ENCODE measurements at regions not wholly inside any gene's neighbourhood (a gene's known extent, or its start where the extent isn't known, plus 50 kb on each side); places are given as distances from the start of the nearest gene placed in this dataset.
"Not testable (repeated sequence)": the region's sequence is repeated elsewhere in the genome, so short reads cannot be mapped to it uniquely, and the experiment has no call there.

DNA sequence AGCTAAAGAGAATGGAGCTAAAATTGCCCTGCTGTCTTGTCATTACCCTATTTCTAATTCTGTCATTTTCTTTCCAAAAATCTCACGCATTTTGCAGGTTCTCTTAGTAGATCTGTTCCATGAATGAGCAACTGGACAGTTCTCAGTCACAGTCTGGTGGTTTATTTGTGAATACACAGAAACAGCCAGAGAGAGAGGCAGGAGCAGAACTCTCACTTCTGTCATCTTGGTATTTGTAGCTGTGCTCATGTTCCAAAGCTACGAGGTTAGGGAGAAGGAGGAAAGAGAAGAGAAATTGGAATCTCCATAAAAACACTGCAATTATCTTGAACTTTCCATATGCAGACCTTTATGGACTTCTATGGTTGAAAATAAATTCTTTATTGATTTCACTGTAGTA is 118.0 kb upstream of the OR13F1 start:
- CTCF ChIA-PET: interaction anchor here (0.9 to 3.1 kb wide), 14 partner anchors 8 to 990 kb away, joined by 3 to 15 read pairs (median 5); no protein-coding TSS in a partner anchor
- TF ChIP-seq, protein P1, sequence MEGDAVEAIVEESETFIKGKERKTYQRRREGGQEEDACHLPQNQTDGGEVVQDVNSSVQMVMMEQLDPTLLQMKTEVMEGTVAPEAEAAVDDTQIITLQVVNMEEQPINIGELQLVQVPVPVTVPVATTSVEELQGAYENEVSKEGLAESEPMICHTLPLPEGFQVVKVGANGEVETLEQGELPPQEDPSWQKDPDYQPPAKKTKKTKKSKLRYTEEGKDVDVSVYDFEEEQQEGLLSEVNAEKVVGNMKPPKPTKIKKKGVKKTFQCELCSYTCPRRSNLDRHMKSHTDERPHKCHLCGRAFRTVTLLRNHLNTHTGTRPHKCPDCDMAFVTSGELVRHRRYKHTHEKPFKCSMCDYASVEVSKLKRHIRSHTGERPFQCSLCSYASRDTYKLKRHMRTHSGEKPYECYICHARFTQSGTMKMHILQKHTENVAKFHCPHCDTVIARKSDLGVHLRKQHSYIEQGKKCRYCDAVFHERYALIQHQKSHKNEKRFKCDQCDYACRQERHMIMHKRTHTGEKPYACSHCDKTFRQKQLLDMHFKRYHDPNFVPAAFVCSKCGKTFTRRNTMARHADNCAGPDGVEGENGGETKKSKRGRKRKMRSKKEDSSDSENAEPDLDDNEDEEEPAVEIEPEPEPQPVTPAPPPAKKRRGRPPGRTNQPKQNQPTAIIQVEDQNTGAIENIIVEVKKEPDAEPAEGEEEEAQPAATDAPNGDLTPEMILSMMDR (IDR thresholded peaks at IDR 0.05; ENCODE audit: control extremely low read depth, extremely low read depth, low read depth, missing control alignments): no peak
- DNase-seq (ENCODE audit: extremely low spot score): no peak
- POLR2A ChIA-PET: no interaction called here

DNA sequence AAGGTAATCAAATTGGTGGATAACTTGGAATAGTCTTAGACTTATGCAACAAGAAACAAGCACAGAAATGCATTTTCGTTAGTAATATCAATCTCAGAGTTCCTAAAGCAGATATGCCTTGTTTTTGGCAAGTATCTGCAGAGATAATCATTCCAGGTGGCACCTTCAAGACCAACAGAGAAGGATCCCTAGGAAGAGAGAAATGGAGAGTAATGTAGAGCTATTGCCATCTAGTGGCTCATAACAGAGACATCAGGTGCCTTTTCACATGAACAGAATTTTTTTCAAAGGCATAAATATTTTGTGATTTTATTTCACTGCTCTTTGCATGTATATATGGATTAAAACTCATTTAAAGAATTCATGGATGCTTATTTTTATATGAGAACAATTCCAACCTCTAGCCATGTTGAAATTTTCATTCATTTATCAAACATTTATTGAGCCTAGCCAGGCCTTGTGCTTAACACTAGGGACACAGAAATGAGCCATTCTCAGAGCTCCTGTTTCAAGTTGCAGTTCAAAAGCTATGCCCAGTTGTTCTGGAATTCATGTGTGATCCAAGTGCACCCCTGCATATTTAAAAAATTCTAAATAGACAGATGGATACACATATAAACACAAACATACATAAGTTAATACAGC is 117.5 kb upstream of the OR13F1 start:
- TF ChIP-seq, protein P1 (IDR thresholded peaks at IDR 0.05; ENCODE audit: control extremely low read depth, extremely low read depth, low read depth, missing control alignments): peak; percentile 49
- CTCF ChIA-PET: interaction anchor here (1.0 to 3.1 kb wide), 13 partner anchors 8 to 990 kb away, joined by 3 to 15 read pairs (median 5); no protein-coding TSS in a partner anchor
- POLR2A ChIA-PET: no interaction called here
- peak; percentile 22 for DNase-seq (ENCODE audit: extremely low spot score)

DNA sequence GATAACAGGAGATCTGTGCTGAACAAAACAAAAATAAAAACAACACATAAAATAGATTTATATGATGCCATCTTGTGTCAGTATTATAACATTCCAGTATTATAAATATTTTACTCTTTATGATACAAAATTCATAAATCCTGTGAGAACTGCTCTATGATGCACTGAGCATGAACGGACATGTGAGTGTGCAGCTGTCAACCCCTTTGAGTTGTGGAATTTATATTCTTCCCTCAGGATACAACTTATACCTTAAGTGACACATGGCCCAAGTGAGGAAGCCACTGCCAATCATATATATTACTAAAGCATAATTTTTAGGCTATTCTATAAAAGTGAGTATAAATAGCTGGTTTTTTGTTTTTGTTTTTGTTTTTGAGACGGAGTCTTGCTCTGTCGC is 116.0 kb upstream of the OR13F1 start:
- no peak for DNase-seq (ENCODE audit: extremely low spot score)
- CTCF ChIA-PET: no interaction called here
- TF ChIP-seq, protein P1 (IDR thresholded peaks at IDR 0.05; ENCODE audit: control extremely low read depth, extremely low read depth, low read depth, missing control alignments): no peak

DNA sequence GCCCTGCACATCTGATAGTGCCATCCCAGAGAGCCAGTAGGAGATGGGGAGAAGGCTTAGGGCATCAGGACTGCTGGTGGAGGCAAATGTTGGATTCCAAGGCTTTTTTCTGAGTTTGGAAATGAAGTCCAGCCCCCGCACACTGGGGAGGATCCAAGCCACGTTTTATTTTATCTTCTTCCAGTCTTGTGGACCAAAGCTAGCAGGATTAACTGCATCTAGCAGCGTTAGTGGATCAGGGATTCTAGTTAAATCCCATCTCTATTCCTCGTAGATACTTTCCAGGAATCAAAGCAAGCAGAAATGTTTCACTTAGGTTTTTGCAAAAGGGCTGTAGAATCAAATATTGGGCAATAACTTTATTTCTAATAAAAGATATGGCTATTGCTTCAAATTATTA is 114.7 kb upstream of the OR13F1 start:
- CTCF ChIA-PET: interaction anchor here (1.0 kb wide), 1 partner anchor 144 kb away, joined by 3 read pairs; no protein-coding TSS in a partner anchor
- POLR2A ChIA-PET: no interaction called here
- no peak for DNase-seq (ENCODE audit: extremely low spot score)
- TF ChIP-seq, protein P1 (IDR thresholded peaks at IDR 0.05; ENCODE audit: control extremely low read depth, extremely low read depth, low read depth, missing control alignments): no peak

More for the DNA sequence above, 116.0 kb upstream of the OR13F1 start:
- POLR2A ChIA-PET: no interaction called here

DNA sequence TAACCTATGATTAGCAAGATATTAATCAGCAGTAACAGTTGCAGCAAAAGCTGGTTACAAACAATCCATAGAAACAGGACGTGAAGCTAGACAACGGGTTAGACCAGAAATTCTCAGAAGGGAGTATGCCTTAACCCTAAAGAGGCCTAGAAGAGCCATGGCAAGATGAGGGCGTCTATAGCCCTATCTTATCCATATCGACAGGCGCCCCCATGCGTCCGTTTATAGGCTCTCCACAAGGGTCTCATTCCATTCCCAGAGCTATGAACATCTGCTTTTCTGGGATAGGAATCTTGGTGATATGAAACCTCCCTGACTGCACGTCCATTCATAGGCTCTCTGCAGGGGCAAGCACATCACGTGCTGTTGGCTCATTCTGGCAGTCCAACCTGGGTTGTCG is 109.2 kb upstream of the OR13F1 start:
- DNase-seq (ENCODE audit: extremely low spot score); CTCF ChIA-PET; POLR2A ChIA-PET: not testable (repeated sequence)

DNA sequence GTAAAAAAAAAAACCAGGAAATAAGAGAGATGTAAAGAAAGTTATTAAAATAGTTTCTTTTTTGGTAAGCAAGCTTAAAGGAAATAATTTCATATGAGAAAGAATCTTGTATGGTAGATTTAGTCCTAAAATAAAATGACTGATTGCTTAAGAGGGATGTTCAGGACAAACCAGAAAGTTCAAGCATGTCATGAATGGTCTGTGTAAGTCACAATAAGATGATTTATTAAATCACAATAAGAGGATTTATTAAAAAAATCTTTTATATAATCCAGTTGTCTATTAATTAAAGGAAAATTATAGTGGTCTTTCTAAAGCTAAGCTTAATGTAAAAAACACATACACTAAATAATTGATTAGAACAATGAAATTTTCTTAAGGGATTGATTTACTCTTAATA is 91.8 kb upstream of the OR13F1 start:
- DNase-seq (ENCODE audit: extremely low spot score): no peak
- TF ChIP-seq, protein P1 (IDR thresholded peaks at IDR 0.05; ENCODE audit: control extremely low read depth, extremely low read depth, low read depth, missing control alignments): no peak
- ChIA-PET CTCF (no interaction called here), POLR2A (no interaction called here)

DNA sequence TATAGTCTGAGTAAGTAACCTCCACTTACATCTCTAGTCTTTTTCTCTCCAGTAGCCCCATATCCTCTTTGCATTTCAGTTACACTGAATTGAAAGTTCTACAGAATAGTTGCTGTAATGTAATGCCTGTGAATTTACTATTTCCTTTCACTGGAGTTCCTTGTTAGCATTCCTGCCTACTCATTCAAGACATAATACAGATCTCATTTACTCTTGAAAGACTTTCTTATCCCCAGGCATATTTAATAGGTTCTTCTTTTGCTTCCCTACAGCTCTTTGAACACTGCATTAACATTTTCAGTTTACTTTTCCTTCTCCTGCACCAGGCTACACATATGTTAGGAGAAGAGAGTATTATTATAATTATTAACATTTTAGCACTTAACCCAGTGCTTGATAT is 87.6 kb upstream of the OR13F1 start:
- CTCF ChIA-PET: no interaction called here
- TF ChIP-seq, protein P1 (IDR thresholded peaks at IDR 0.05; ENCODE audit: control extremely low read depth, extremely low read depth, low read depth, missing control alignments): no peak
- no peak for DNase-seq (ENCODE audit: extremely low spot score)
- POLR2A ChIA-PET: no interaction called here

All from GM10248 (cell line).